Sigmoid colon (tissue), 6 donors: ENCODE measurements at regions not wholly inside any gene's neighbourhood (a gene's known extent, or its start where the extent isn't known, plus 50 kb on each side); places are given as distances from the start of the nearest gene placed in this dataset.

ENCODE experiments used
- DNase-seq: peaks from one replicate; pipeline ENCODE4 v3.0.0-alpha.2; 2019
- H3K27ac ChIP-seq, 4 donors: fragments of 200-600 bp; sonication (generic); one replicate each; pipeline ENCODE4 v1.5.1; 2016 to 2019; ENCODE audit warnings: mild to moderate bottlenecking in 1 of 4
- H3K27me3 ChIP-seq, 3 donors: fragments of 200-600 bp; sonication (generic); one replicate each; pipeline ENCODE4 v1.5.1; 2019; ENCODE audit warnings: mild to moderate bottlenecking in 1 of 3
- H3K36me3 ChIP-seq, 4 donors: fragments of 200-600 bp; sonication (generic); one replicate each; pipeline ENCODE4 v1.5.1; 2016 to 2019
- H3K4me1 ChIP-seq, 4 donors: fragments of 200-600 bp; sonication (generic); one replicate each; pipeline ENCODE4 v1.5.1; 2017 to 2019
- H3K4me3 ChIP-seq, 4 donors: fragments of 200-600 bp; sonication (generic); one replicate each; pipeline ENCODE4 v1.5.1; 2017 to 2019; ENCODE audit warnings: mild to moderate bottlenecking in 2 of 4, moderate library complexity in 1 of 4
- H3K9me3 ChIP-seq, 4 donors: fragments of 200-600 bp in 3 of 4; sonication (generic) in 3 of 4; one replicate each; pipeline versions ENCODE4 v1.5.1 to v1.6.1; 2013 to 2019
- EP300 ChIP-seq, 4 donors: sonication (generic); formaldehyde crosslinking; IDR thresholded peaks; one replicate each; pipeline ENCODE4 v1.6.1; 2017; ENCODE audit warnings: antibody characterized with exemption in 4 of 4
- POLR2A ChIP-seq, 2 donors: fragments of 450-650 bp; IDR thresholded peaks; one replicate each; pipeline ENCODE4 v1.6.1; 2016; ENCODE audit warnings: antibody characterized with exemption in 2 of 2, mild to moderate bottlenecking in 2 of 2, moderate library complexity in 2 of 2
- POLR2AphosphoS5 ChIP-seq, 4 donors: sonication (generic); formaldehyde crosslinking; IDR thresholded peaks; one replicate each; pipeline ENCODE4 v1.6.1; 2017; ENCODE audit warnings: antibody characterized with exemption in 4 of 4
- WGBS, 2 donors: extraction: QIAGEN DNeasy Blood & Tissue Kit; methylation state at CpG; one replicate each; pipeline ENCODE4 v1.1.7; 2013; 5-methylcytosine and 5-hydroxymethylcytosine counted together
- intact Hi-C: fragments of 100-400 bp; cut with DNase I; formaldehyde crosslinking; loops from one replicate; pipeline ENCODE4 v1.15.1; 2023
- TF ChIP-seq, protein P1 (sequence below), 4 experiments: fragments of 450-650 bp in 3 of 4; fragments of 200-600 bp in 1 of 4; IDR thresholded peaks; one replicate each; pipeline ENCODE4 v1.5.1; 2016 to 2019; ENCODE audit warnings: antibody characterized with exemption in 4 of 4, mild to moderate bottlenecking in 3 of 4, moderate library complexity in 2 of 4
- donor health status: healthy with polysubstance abuse.
- donor health status: healthy.

DNA sequence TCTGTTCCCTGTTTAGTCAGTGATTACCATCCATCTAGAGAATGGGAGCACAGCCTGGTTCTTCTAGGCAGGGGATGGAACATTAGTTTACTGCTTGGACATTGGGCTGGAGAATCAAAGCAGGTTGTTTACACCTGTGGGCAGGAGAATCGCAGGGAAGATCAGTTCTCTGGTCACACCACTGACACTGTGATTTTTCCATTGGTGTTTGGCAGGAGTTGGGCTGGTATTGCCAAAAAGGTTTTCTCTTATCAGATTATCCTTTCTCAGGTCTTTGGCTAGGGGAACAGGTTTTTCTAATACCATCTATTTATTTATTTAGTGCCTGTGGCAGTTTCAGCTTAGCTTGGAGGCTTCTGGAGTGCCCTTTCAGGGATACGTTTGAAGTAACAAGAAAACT is 219.3 kb upstream of the GRIN3A start:
- Histone ChIP-seq H3K27ac (no peak overlapping the region), H3K4me3 (no peak overlapping the region), H3K36me3 (no peaks in the 10 kb centered on the region), H3K27me3 (no peaks in the 10 kb centered on the region), H3K4me1 (no peaks in the 10 kb centered on the region), H3K9me3 (no peaks in the 10 kb centered on the region)
- DNase-seq, result no peak
- intact Hi-C loops, result no loop called here
- WGBS, 2 donors, result 82 to 86% methylated on average over 2 of the region's 2 CpGs
- TF ChIP-seq, protein P1, sequence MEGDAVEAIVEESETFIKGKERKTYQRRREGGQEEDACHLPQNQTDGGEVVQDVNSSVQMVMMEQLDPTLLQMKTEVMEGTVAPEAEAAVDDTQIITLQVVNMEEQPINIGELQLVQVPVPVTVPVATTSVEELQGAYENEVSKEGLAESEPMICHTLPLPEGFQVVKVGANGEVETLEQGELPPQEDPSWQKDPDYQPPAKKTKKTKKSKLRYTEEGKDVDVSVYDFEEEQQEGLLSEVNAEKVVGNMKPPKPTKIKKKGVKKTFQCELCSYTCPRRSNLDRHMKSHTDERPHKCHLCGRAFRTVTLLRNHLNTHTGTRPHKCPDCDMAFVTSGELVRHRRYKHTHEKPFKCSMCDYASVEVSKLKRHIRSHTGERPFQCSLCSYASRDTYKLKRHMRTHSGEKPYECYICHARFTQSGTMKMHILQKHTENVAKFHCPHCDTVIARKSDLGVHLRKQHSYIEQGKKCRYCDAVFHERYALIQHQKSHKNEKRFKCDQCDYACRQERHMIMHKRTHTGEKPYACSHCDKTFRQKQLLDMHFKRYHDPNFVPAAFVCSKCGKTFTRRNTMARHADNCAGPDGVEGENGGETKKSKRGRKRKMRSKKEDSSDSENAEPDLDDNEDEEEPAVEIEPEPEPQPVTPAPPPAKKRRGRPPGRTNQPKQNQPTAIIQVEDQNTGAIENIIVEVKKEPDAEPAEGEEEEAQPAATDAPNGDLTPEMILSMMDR (IDR thresholded peaks at IDR 0.05), result no peak
- TF ChIP-seq POLR2A (IDR thresholded peaks at IDR 0.05), result no peak
- no peak for TF ChIP-seq POLR2AphosphoS5 (IDR thresholded peaks at IDR 0.05)
- TF ChIP-seq EP300 (IDR thresholded peaks at IDR 0.05), result no peak

DNA sequence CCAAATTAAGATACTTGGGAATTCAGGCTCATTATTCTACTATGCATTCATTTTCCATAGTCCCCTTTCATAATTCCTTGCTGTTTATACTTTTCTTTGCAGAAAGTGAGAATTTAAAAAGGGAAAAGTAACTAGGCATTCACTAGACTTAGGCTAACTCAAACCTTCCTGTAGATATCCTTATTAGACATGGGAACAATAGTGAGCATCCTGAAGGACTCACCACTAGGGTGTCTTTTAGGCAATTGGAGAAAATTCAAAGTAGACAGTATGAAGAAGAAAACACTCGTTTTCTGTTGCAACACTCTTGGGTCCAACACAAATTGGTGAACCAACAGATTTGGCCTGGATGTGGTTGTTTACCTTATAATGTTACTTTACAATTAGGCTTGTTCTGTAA is 213.2 kb upstream of the GRIN3A start:
- intact Hi-C loops, result no loop called here
- H3K4me1 ChIP-seq, result no peaks in the 10 kb centered on the region
- TF ChIP-seq POLR2AphosphoS5 (IDR thresholded peaks at IDR 0.05) (no peak), POLR2A (IDR thresholded peaks at IDR 0.05) (no peak), EP300 (IDR thresholded peaks at IDR 0.05) (no peak)
- TF ChIP-seq, protein P1 (IDR thresholded peaks at IDR 0.05), result no peak
- no peak overlapping the region for H3K4me3 ChIP-seq
- WGBS, 2 donors, result 40 to 73% methylated on average over 1 of the region's 1 CpG
- H3K27ac ChIP-seq, result no peak overlapping the region
- no peak for DNase-seq
- no peaks in the 10 kb centered on the region for H3K9me3 ChIP-seq
- H3K27me3 ChIP-seq, result no peaks in the 10 kb centered on the region
- no peaks in the 10 kb centered on the region for H3K36me3 ChIP-seq

DNA sequence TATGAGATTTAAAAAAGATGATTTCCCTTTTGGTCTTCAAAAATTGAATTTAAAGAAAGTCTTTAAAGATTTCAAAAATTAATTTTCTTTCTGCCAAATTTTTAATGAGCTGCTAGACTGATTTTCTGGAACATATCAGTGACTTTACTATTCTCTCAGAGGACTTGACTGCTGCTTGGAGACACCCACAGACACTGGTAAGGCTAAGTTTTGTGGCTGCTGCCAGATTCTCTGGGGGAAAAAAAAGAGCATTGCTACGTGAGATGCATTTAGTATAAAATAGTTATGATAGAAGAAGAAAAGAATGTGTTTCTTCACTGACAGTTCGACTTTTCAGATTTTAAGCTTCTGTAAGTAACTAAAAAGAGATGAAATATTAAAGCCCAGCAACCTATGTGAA is 193.3 kb upstream of the GRIN3A start:
- Histone ChIP-seq H3K4me3 (no peak overlapping the region), H3K9me3 (no peaks in the 10 kb centered on the region), H3K4me1 (no peaks in the 10 kb centered on the region), H3K36me3 (no peaks in the 10 kb centered on the region), H3K27ac (no peak overlapping the region), H3K27me3 (no peaks in the 10 kb centered on the region)
- TF ChIP-seq POLR2A (IDR thresholded peaks at IDR 0.05) (no peak), POLR2AphosphoS5 (IDR thresholded peaks at IDR 0.05) (no peak), EP300 (IDR thresholded peaks at IDR 0.05) (no peak)
- TF ChIP-seq, protein P1 (IDR thresholded peaks at IDR 0.05), result no peak
- 73 to 74% methylated on average over 2 of the region's 2 CpGs for WGBS, 2 donors
- DNase-seq, result no peak
- intact Hi-C loops, result no loop called here

DNA sequence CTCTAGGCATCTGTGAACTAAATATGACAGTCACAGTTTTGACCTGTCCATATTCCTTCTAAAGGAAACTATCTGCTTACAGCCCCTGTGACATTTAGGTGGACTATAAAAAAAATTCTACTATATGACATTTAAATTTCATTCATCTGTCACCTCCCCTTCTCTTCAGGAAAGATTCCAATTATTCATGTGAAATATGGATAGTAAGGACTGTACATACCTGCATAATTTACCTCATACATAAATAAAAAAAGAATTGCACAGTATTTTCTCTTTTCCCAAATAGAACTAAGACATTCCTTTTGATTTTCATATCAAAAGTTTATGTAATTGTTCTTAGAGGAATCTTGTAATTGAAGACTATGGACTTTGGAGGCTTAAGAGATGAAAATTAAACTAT is 192.3 kb upstream of the GRIN3A start:
- no peaks in the 10 kb centered on the region for H3K9me3 ChIP-seq
- no peaks in the 10 kb centered on the region for H3K4me1 ChIP-seq
- DNase-seq, result no peak
- H3K36me3 ChIP-seq, result no peaks in the 10 kb centered on the region
- no peaks in the 10 kb centered on the region for H3K27me3 ChIP-seq
- intact Hi-C loops, result no loop called here
- H3K4me3 ChIP-seq, result no peak overlapping the region
- TF ChIP-seq, protein P1 (IDR thresholded peaks at IDR 0.05), result no peak
- TF ChIP-seq EP300 (IDR thresholded peaks at IDR 0.05) (no peak), POLR2A (IDR thresholded peaks at IDR 0.05) (no peak), POLR2AphosphoS5 (IDR thresholded peaks at IDR 0.05) (no peak)
- H3K27ac ChIP-seq, result no peak overlapping the region

DNA sequence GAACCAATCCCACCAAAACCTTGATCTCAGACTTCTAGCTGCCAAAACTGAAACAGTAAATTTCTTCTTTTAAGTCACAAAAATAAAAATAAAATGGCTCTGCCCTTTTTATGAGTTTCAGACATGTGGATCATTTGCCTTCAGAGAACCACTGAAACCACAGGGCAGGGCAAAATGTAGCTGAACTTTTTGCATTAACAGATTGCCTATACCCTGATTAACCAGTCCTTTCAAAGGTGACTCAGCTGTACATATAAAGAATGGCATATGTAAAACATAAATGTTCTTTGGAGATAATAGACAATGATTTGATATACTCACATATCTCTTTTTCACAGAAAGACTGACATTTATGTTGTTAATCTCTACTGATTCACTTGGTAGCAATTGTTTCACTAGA is 187.1 kb upstream of the GRIN3A start:
- DNase-seq, result no peak
- no peak for TF ChIP-seq POLR2AphosphoS5 (IDR thresholded peaks at IDR 0.05)
- TF ChIP-seq EP300 (IDR thresholded peaks at IDR 0.05), result no peak
- TF ChIP-seq, protein P1 (IDR thresholded peaks at IDR 0.05), result no peak
- no peak for TF ChIP-seq POLR2A (IDR thresholded peaks at IDR 0.05)
- intact Hi-C loops, result no loop called here

More for the DNA sequence above, 187.1 kb upstream of the GRIN3A start:
- H3K27me3 ChIP-seq, result no peaks in the 10 kb centered on the region
- H3K9me3 ChIP-seq, result no peaks in the 10 kb centered on the region
- H3K36me3 ChIP-seq, result no peaks in the 10 kb centered on the region
- no peak overlapping the region for H3K4me3 ChIP-seq
- H3K27ac ChIP-seq, result no peak overlapping the region
- no peaks in the 10 kb centered on the region for H3K4me1 ChIP-seq
